HG03066 (cell line): ENCODE measurements at regions not wholly inside any gene's neighbourhood (a gene's known extent, or its start where the extent isn't known, plus 50 kb on each side); places are given as distances from the start of the nearest gene placed in this dataset.
"Not testable (repeated sequence)": the region's sequence is repeated elsewhere in the genome, so short reads cannot be mapped to it uniquely, and the experiment has no call there.

Source experiments
- ATAC-seq: cut with Tn5 transposase; IDR thresholded peaks from one replicate; pipeline ENCODE4 v1.9.1; 2021; ENCODE audit warnings: low read depth; ENCODE audit not compliant: unreplicated experiment

- ATAC-seq: no peak
These were observed 74.6 kb downstream of the TRIM42 start for GRCh38 chr3:140752499-140752898.

GRCh38 chr3:140753865-140754754 lies 76.2 kb downstream of the TRIM42 start:
- ATAC-seq: peak; percentile 50

- ATAC-seq: no peak
These were observed 77.1 kb downstream of the TRIM42 start for GRCh38 chr3:140754936-140755335.

GRCh38 chr3:140756240-140757016 lies 78.6 kb downstream of the TRIM42 start:
- ATAC-seq: peak; percentile 70

GRCh38 chr3:140758791-140759444 lies 81.1 kb downstream of the TRIM42 start:
- no peak for ATAC-seq

GRCh38 chr3:140760324-140761075 lies 82.6 kb downstream of the TRIM42 start:
- ATAC-seq: no peak

- ATAC-seq: no peak
These were observed 83.3 kb downstream of the TRIM42 start for GRCh38 chr3:140761076-140761639.

- no peak for ATAC-seq
These were observed 84.9 kb downstream of the TRIM42 start for GRCh38 chr3:140762746-140763145.

GRCh38 chr3:140763532-140763931 lies 85.7 kb downstream of the TRIM42 start:
- ATAC-seq: no peak

GRCh38 chr3:140765246-140765645 lies 87.4 kb downstream of the TRIM42 start:
- ATAC-seq: no peak

GRCh38 chr3:140766465-140766864 lies 88.6 kb downstream of the TRIM42 start:
- ATAC-seq: no peak

GRCh38 chr3:140767566-140767965 lies 89.7 kb downstream of the TRIM42 start:
- no peak for ATAC-seq

- no peak for ATAC-seq
These were observed 91.1 kb downstream of the TRIM42 start for GRCh38 chr3:140768941-140769340.

GRCh38 chr3:140769951-140770350 lies 92.1 kb downstream of the TRIM42 start:
- no peak for ATAC-seq

- no peak for ATAC-seq
These were observed 93.3 kb downstream of the TRIM42 start for GRCh38 chr3:140770977-140771667.

GRCh38 chr3:140777631-140778233 lies 99.9 kb downstream of the TRIM42 start:
- ATAC-seq: no peak

GRCh38 chr3:140791368-140791767 lies 113.5 kb downstream of the TRIM42 start:
- ATAC-seq: no peak

- ATAC-seq: no peak
These were observed 116.6 kb downstream of the TRIM42 start for GRCh38 chr3:140794507-140794906.

- not testable (repeated sequence) for ATAC-seq
These were observed 125.0 kb downstream of the TRIM42 start for GRCh38 chr3:140802898-140803297.
